ENCODE measurements at regions not wholly inside any gene's neighbourhood (a gene's known extent, or its start where the extent isn't known, plus 50 kb on each side); places are given as distances from the start of the nearest gene placed in this dataset.

DNA sequence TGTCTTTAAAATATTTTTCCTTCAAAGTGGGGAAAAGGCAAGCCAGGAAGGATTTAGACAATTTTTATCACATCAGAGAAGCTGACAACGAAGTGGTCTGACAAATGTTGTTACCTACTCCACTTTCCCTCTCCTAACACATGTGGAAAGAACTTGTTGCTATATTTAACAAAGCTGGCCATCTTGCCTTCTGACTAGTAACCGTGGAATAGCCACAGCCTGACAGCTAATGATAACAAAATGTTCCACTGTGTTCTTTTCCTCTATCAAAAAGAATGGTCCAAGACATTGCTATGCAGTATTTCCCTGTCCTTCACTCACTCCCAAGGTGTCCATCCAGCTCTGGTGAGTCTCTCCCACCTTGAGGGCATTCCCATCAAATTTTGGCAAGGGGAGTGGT is 481.4 kb upstream of the THBS1 start:
- ChIA-PET POLR2A (no interaction called here), CTCF (no interaction called here)
- no peaks in the 10 kb centered on the region for H3K79me2 ChIP-seq (ENCODE audit: control insufficient read depth, insufficient read depth, low read length)
- intact Hi-C loops (cut with micrococcal nuclease): no loop called here
- no peaks in the 10 kb centered on the region for H3K9me1 ChIP-seq (replicated peaks; ENCODE audit: control insufficient read depth, extremely low read depth, insufficient read depth, low read length)
- H3K27me3 ChIP-seq (ENCODE audit: control insufficient read depth in 2 of 2, insufficient read depth in 2 of 2, low read length in 2 of 2): no peaks in the 10 kb centered on the region
- H3K9me3 ChIP-seq (replicated peaks; ENCODE audit: control insufficient read depth, insufficient read depth, low read length): no peaks in the 10 kb centered on the region
- no TSS peak for BruUV-seq (replicated peaks)
- H3K9ac ChIP-seq (replicated peaks; ENCODE audit: extremely low read depth, insufficient read depth, low read length): no peak overlapping the region
- H3K4me1 ChIP-seq (ENCODE audit: control insufficient read depth, extremely low read depth, insufficient read depth, low read length): peaks cover 28% of the 10 kb centered on the region
- DNase-seq (ENCODE audit: low read depth, low spot score) (no peak), FAIRE-seq (no peak)
- TF ChIP-seq GATA2 (IDR thresholded peaks at IDR 0.05; ENCODE audit: insufficient read depth, insufficient read length, low read depth, low read length): no peak
- TF ChIP-seq FOS (IDR thresholded peaks at IDR 0.05; ENCODE audit: borderline replicate concordance, insufficient read depth, low read length): no peak
- TF ChIP-seq JUN (IDR thresholded peaks at IDR 0.05; ENCODE audit: borderline replicate concordance, insufficient read depth, insufficient read length, low read depth): no peak
- no peak for TF ChIP-seq EZH2 (IDR thresholded peaks at IDR 0.05; ENCODE audit: borderline replicate concordance, low read depth, low read length, severe bottlenecking)
- no peak for TF ChIP-seq MYC (IDR thresholded peaks at IDR 0.05; ENCODE audit: low read depth, low read length)
- TF ChIP-seq, protein P1, sequence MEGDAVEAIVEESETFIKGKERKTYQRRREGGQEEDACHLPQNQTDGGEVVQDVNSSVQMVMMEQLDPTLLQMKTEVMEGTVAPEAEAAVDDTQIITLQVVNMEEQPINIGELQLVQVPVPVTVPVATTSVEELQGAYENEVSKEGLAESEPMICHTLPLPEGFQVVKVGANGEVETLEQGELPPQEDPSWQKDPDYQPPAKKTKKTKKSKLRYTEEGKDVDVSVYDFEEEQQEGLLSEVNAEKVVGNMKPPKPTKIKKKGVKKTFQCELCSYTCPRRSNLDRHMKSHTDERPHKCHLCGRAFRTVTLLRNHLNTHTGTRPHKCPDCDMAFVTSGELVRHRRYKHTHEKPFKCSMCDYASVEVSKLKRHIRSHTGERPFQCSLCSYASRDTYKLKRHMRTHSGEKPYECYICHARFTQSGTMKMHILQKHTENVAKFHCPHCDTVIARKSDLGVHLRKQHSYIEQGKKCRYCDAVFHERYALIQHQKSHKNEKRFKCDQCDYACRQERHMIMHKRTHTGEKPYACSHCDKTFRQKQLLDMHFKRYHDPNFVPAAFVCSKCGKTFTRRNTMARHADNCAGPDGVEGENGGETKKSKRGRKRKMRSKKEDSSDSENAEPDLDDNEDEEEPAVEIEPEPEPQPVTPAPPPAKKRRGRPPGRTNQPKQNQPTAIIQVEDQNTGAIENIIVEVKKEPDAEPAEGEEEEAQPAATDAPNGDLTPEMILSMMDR (IDR thresholded peaks at IDR 0.05; ENCODE audit: extremely low read depth in 1 of 2, insufficient read depth in 1 of 2, low read depth in 1 of 2, low read length in 2 of 2): no peak
- TF ChIP-seq, protein P2, sequence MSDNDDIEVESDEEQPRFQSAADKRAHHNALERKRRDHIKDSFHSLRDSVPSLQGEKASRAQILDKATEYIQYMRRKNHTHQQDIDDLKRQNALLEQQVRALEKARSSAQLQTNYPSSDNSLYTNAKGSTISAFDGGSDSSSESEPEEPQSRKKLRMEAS (IDR thresholded peaks at IDR 0.05; ENCODE audit: insufficient read depth, insufficient read length): no peak
- TF ChIP-seq POLR2AphosphoS5 (IDR thresholded peaks at IDR 0.05; ENCODE audit: insufficient read depth, low read depth, low read length): no peak
- no peak for TF ChIP-seq POLR2A (IDR thresholded peaks at IDR 0.05; ENCODE audit: low read depth, low read length)
- H3K4me2 ChIP-seq (ENCODE audit: insufficient read depth, low read length): no peak overlapping the region
- no peak overlapping the region for H3K27ac ChIP-seq (ENCODE audit: insufficient read depth, low read depth, low read length)
- H3K36me3 ChIP-seq (ENCODE audit: control insufficient read depth in 2 of 2, extremely low read depth in 1 of 2, insufficient read depth in 2 of 2, low read length in 2 of 2): no peaks in the 10 kb centered on the region
- no peaks in the 10 kb centered on the region for H4K20me1 ChIP-seq (replicated peaks; ENCODE audit: control insufficient read depth, extremely low read depth, insufficient read depth, low read length)
- H3K4me3 ChIP-seq (replicated peaks in 1 of 3; ENCODE audit: insufficient read depth in 1 of 3, low read depth in 1 of 3, low read length in 3 of 3): no peak overlapping the region
- H2AFZ ChIP-seq (ENCODE audit: low read depth, low read length): no peak overlapping the region
- dilution Hi-C loops (cut with MboI; ENCODE audit: extremely low pct_ligation_motif_present, low sequenced_read_pairs): no loop called here

Measured in endothelial cell of umbilical vein (primary cell).